ENCODE measurements at regions not wholly inside any gene's neighbourhood (a gene's known extent, or its start where the extent isn't known, plus 50 kb on each side); places are given as distances from the start of the nearest gene placed in this dataset.
"Not testable (repeated sequence)": the region's sequence is repeated elsewhere in the genome, so short reads cannot be mapped to it uniquely, and the experiment has no call there.

GRCh38 chr17:22226932-22227331 is 534.6 kb downstream of the KCNJ18 start:
- not testable (repeated sequence) for TF ChIP-seq YY1 (IDR thresholded peaks at IDR 0.05; ENCODE audit: insufficient read depth, insufficient read length); ZNF274 (IDR thresholded peaks at IDR 0.05; ENCODE audit: low read depth, low read length); SUZ12 (IDR thresholded peaks at IDR 0.05; ENCODE audit: extremely low read depth, insufficient read depth, insufficient read length)

Data from NT2/D1 (cell line).